ENCODE measurements at regions not wholly inside any gene's neighbourhood (a gene's known extent, or its start where the extent isn't known, plus 50 kb on each side); places are given as distances from the start of the nearest gene placed in this dataset.

- no peak for DNase-seq (ENCODE audit: low read depth, low spot score)
- Histone ChIP-seq H3K36me3 (ENCODE audit: control insufficient read depth, insufficient read depth, low read length) (no peaks in the 10 kb centered on the region), H3K4me3 (ENCODE audit: low read depth in 2 of 2, low read length in 2 of 2) (no peak overlapping the region), H3K27me3 (ENCODE audit: control insufficient read depth, insufficient read depth, low read length) (no peaks in the 10 kb centered on the region), H3K4me1 (ENCODE audit: control insufficient read depth, insufficient read depth, low read length) (no peaks in the 10 kb centered on the region), H3K27ac (ENCODE audit: low read length) (no peak overlapping the region), H3K9me3 (ENCODE audit: control insufficient read depth, insufficient read depth, low read depth, low read length) (no peaks in the 10 kb centered on the region)
- in situ Hi-C loops (cut with HindIII; ENCODE audit: low pct_unique_long_range_greater_than_20kb, low sequenced_read_pairs) (no loop called here), intact Hi-C loops (cut with micrococcal nuclease; ENCODE audit: unreplicated experiment) (no loop called here)
- BruUV-seq (replicated peaks): no TSS peak
- ChIA-PET POLR2A (no interaction called here), CTCF (no interaction called here)
- TF ChIP-seq REST (IDR thresholded peaks at IDR 0.05; ENCODE audit: insufficient read depth in 1 of 2, low read depth in 2 of 2, low read length in 1 of 2) (no peak), TCF7L2 (IDR thresholded peaks at IDR 0.05; ENCODE audit: low read depth, low read length) (no peak), SIN3A (IDR thresholded peaks at IDR 0.05; ENCODE audit: borderline replicate concordance, insufficient read depth, low read depth, low read length) (no peak), CTCF (IDR thresholded peaks at IDR 0.05) (no peak), POLR2AphosphoS5 (IDR thresholded peaks at IDR 0.05; ENCODE audit: low read depth, low read length) (no peak)
- no peak for ATAC-seq
Measured at GRCh38 chr10:106083572-106083971, 1080.9 kb downstream of the SORCS1 start.

GRCh38 chr10:106082865-106083264 is 1081.6 kb downstream of the SORCS1 start:
- ATAC-seq (no peak), DNase-seq (ENCODE audit: low read depth, low spot score) (no peak)
- no peaks in the 10 kb centered on the region for H3K27me3 ChIP-seq (ENCODE audit: control insufficient read depth, insufficient read depth, low read length)
- no peak overlapping the region for H3K4me3 ChIP-seq (ENCODE audit: low read depth in 2 of 2, low read length in 2 of 2)
- no peaks in the 10 kb centered on the region for H3K4me1 ChIP-seq (ENCODE audit: control insufficient read depth, insufficient read depth, low read length)
- no peaks in the 10 kb centered on the region for H3K36me3 ChIP-seq (ENCODE audit: control insufficient read depth, insufficient read depth, low read length)
- no TSS peak for BruUV-seq (replicated peaks)
- H3K27ac ChIP-seq (ENCODE audit: low read length): no peak overlapping the region
- CTCF ChIA-PET: no interaction called here
- in situ Hi-C loops (cut with HindIII; ENCODE audit: low pct_unique_long_range_greater_than_20kb, low sequenced_read_pairs) (no loop called here), intact Hi-C loops (cut with micrococcal nuclease; ENCODE audit: unreplicated experiment) (no loop called here)
- no peak for TF ChIP-seq POLR2AphosphoS5 (IDR thresholded peaks at IDR 0.05; ENCODE audit: low read depth, low read length)
- TF ChIP-seq TCF7L2 (IDR thresholded peaks at IDR 0.05; ENCODE audit: low read depth, low read length): no peak
- TF ChIP-seq REST (IDR thresholded peaks at IDR 0.05; ENCODE audit: insufficient read depth in 1 of 2, low read depth in 2 of 2, low read length in 1 of 2): no peak
- no peak for TF ChIP-seq SIN3A (IDR thresholded peaks at IDR 0.05; ENCODE audit: borderline replicate concordance, insufficient read depth, low read depth, low read length)
- TF ChIP-seq CTCF (IDR thresholded peaks at IDR 0.05): no peak
- H3K9me3 ChIP-seq (ENCODE audit: control insufficient read depth, insufficient read depth, low read depth, low read length): no peaks in the 10 kb centered on the region
- POLR2A ChIA-PET: no interaction called here

All from Panc1 (cell line).